ENCODE measurements at regions not wholly inside any gene's neighbourhood (a gene's known extent, or its start where the extent isn't known, plus 50 kb on each side); places are given as distances from the start of the nearest gene placed in this dataset.

- DNase-seq (ENCODE audit: low spot score in 2 of 2) = no peak
- Histone ChIP-seq H3K9me3 (no peaks in the 10 kb centered on the region), H3K4me1 (no peaks in the 10 kb centered on the region), H3K36me3 (no peaks in the 10 kb centered on the region), H3K27me3 (no peaks in the 10 kb centered on the region), H3K27ac (no peak overlapping the region), H3K4me3 (no peak overlapping the region)
- intact Hi-C loops (cut with DNase I; ENCODE audit: low total_unique reads) = no loop called here
- TF ChIP-seq POLR2A (IDR thresholded peaks at IDR 0.05) (no peak), POLR2AphosphoS5 (IDR thresholded peaks at IDR 0.05) (no peak), CTCF (IDR thresholded peaks at IDR 0.05) (no peak)
These were observed 111.1 kb upstream of the DUSP22 start for GRCh38 chr6:181049-181654.

DNA sequence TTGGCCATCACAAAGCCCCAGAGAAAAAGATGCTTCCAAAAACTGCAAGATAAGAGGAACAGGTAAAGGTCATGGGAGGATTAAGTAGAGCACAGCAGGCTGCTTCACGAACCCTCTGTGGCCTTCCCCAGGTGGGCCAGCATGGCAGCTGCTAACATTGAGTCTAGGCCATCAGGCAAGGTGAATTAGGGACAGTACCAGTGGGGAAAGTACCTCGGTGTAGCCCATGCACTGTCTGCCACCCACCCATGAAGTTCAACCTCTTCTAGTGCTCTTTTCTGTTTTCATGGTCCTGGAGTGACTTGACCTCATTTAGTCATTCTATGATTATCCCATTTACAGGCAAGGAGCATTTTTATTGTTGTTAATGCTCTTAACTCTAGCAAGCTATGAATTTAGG lies 108.6 kb upstream of the DUSP22 start:
- H3K27ac ChIP-seq = no peak overlapping the region
- intact Hi-C loops (cut with DNase I; ENCODE audit: low total_unique reads) = no loop called here
- H3K27me3 ChIP-seq = no peaks in the 10 kb centered on the region
- DNase-seq (ENCODE audit: low spot score in 2 of 2) = no peak
- H3K9me3 ChIP-seq = no peaks in the 10 kb centered on the region
- no peaks in the 10 kb centered on the region for H3K4me1 ChIP-seq
- H3K4me3 ChIP-seq = no peak overlapping the region
- TF ChIP-seq POLR2AphosphoS5 (IDR thresholded peaks at IDR 0.05) (no peak), POLR2A (IDR thresholded peaks at IDR 0.05) (no peak), CTCF (IDR thresholded peaks at IDR 0.05) (no peak)
- H3K36me3 ChIP-seq = no peaks in the 10 kb centered on the region

GRCh38 chr6:184161-184700 lies 108.1 kb upstream of the DUSP22 start:
- Histone ChIP-seq H3K4me1 (no peaks in the 10 kb centered on the region), H3K9me3 (no peaks in the 10 kb centered on the region), H3K4me3 (no peak overlapping the region), H3K27ac (no peak overlapping the region), H3K36me3 (no peaks in the 10 kb centered on the region), H3K27me3 (no peaks in the 10 kb centered on the region)
- DNase-seq (ENCODE audit: low spot score in 2 of 2) = no peak
- intact Hi-C loops (cut with DNase I; ENCODE audit: low total_unique reads) = no loop called here
- TF ChIP-seq CTCF (IDR thresholded peaks at IDR 0.05) = no peak
- TF ChIP-seq POLR2AphosphoS5 (IDR thresholded peaks at IDR 0.05) = no peak
- TF ChIP-seq POLR2A (IDR thresholded peaks at IDR 0.05) = no peak

DNA sequence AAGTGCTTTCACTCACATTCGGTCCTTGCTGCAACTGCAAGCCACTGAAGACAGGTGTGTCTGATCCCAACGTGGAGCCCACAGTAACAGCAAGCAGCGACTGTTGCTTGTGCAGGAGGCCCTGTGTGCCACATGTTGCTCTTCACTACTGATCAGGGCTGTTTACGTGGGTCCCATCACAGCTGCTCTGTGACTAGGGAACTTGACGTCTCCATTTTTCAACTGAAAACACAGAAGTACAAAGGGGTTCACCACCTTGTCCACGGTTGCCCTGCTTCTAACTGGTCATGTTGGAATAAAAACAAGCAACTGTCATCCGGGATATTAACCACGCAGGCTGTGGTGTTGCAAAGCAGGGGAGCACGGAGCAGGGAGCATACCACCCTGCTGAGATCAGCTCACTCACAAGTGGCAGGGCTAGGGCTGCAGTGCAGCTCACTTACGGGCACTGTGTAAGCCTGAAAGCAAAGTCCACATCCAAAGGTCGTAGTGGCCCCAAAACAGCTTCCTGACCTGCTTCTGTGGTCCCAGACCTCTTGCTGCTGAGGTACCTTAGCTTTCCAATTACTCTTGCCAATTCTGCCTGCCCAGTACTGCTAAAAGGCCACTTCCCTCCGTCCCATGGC lies 105.8 kb upstream of the DUSP22 start:
- Histone ChIP-seq H3K27me3 (no peaks in the 10 kb centered on the region), H3K27ac (no peak overlapping the region), H3K36me3 (no peaks in the 10 kb centered on the region), H3K4me3 (no peak overlapping the region), H3K9me3 (no peaks in the 10 kb centered on the region), H3K4me1 (no peaks in the 10 kb centered on the region)
- TF ChIP-seq POLR2A (IDR thresholded peaks at IDR 0.05) (no peak), POLR2AphosphoS5 (IDR thresholded peaks at IDR 0.05) (no peak), CTCF (IDR thresholded peaks at IDR 0.05) (no peak)
- DNase-seq (ENCODE audit: low spot score in 2 of 2) = no peak
- intact Hi-C loops (cut with DNase I; ENCODE audit: low total_unique reads) = no loop called here

DNA sequence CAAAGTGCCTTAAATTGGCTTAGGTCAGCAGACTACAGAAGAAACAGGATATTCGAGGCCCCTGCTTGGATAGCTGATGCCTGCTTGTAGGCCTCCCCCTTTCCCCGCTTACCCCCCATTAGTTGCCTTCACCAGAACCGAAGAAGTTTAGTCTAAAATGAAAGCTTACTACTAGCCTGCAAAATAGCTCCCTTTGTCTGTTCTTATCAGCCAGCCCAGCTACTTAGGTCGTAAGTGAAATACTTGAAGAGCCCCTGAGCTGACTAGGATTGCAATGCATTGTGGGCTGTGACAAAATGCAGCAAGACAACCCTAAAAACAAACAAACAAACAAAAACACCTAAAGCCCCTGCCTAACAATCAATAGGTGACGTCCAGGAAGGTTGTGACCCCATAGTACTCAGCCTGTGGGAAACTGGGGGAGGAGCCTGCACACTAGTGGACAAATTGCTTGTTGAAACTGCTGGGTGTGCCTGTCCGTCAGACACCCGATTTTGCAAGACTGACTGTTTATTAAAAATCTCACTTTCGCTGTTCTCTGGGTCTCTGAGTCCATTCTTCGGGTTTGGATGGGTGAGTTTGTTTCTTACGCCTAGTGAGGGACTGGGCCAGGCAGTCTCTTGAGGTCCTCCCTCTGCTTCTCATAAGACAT lies 105.0 kb upstream of the DUSP22 start:
- Histone ChIP-seq H3K4me3 (no peak overlapping the region), H3K27ac (no peak overlapping the region), H3K9me3 (no peaks in the 10 kb centered on the region), H3K4me1 (no peaks in the 10 kb centered on the region), H3K36me3 (no peaks in the 10 kb centered on the region), H3K27me3 (no peaks in the 10 kb centered on the region)
- intact Hi-C loops (cut with DNase I; ENCODE audit: low total_unique reads) = no loop called here
- DNase-seq (ENCODE audit: low spot score in 2 of 2) = no peak
- TF ChIP-seq CTCF (IDR thresholded peaks at IDR 0.05) = no peak
- TF ChIP-seq POLR2A (IDR thresholded peaks at IDR 0.05) = no peak
- TF ChIP-seq POLR2AphosphoS5 (IDR thresholded peaks at IDR 0.05) = no peak

Data from breast epithelium (tissue), 4 donors.